Esophagus muscularis mucosa (tissue), 4 donors: ENCODE measurements at regions not wholly inside any gene's neighbourhood (a gene's known extent, or its start where the extent isn't known, plus 50 kb on each side); places are given as distances from the start of the nearest gene placed in this dataset.

Experiments
- DNase-seq: peaks from one replicate; pipeline ENCODE4 v3.0.0-alpha.2; 2017; ENCODE audit errors: extremely low spot score
- H3K27ac ChIP-seq, 4 donors: fragments of 200-600 bp; sonication (generic); replicated peaks in 1 of 4; 1 replicate in 3 of 4; 2 replicates in 1 of 4; pipeline ENCODE4 v1.5.1; 2016 to 2019; ENCODE audit warnings: mild to moderate bottlenecking in 1 of 4
- H3K27me3 ChIP-seq, 4 donors: fragments of 200-600 bp; sonication (generic); one replicate each; pipeline versions ENCODE4 v1.5.1 to v1.6.0; 2016 to 2019
- H3K36me3 ChIP-seq, 4 donors: fragments of 200-600 bp; sonication (generic); one replicate each; pipeline ENCODE4 v1.5.1; 2016 to 2019
- H3K4me1 ChIP-seq, 4 donors: fragments of 200-600 bp; sonication (generic); one replicate each; pipeline ENCODE4 v1.5.1; 2016 to 2019
- H3K4me3 ChIP-seq, 4 donors: fragments of 200-600 bp; sonication (generic); 1 replicate in 2 of 4; 2 replicates in 2 of 4; pipeline ENCODE4 v1.5.1; 2016 to 2019; ENCODE audit warnings: mild to moderate bottlenecking in 4 of 4, moderate library complexity in 1 of 4
- H3K9me3 ChIP-seq, 4 donors: fragments of 200-600 bp; sonication (generic); 1 replicate in 3 of 4; 2 replicates in 1 of 4; pipeline ENCODE4 v1.5.1; 2016 to 2019
- EP300 ChIP-seq: sonication (generic); formaldehyde crosslinking; IDR thresholded peaks from one replicate; pipeline ENCODE4 v1.6.1; 2017; ENCODE audit warnings: antibody characterized with exemption
- POLR2A ChIP-seq: fragments of 450-650 bp; IDR thresholded peaks from one replicate; pipeline ENCODE4 v1.6.1; 2017; ENCODE audit warnings: antibody characterized with exemption, moderate library complexity, mild to moderate bottlenecking, low read depth
- POLR2AphosphoS5 ChIP-seq, 2 donors: sonication (generic); formaldehyde crosslinking; IDR thresholded peaks; one replicate each; pipeline ENCODE4 v1.6.1; 2017; ENCODE audit warnings: antibody characterized with exemption in 2 of 2
- WGBS: methylation state at CpG from one replicate; pipeline ENCODE4 v1.1.5; 2018; 5-methylcytosine and 5-hydroxymethylcytosine counted together
- intact Hi-C: fragments of 100-400 bp; cut with DNase I; formaldehyde crosslinking; loops from one replicate; pipeline ENCODE4 v1.15.1; 2023
- TF ChIP-seq, protein P1 (sequence below), 3 experiments: fragments of 200-600 bp in 2 of 3; fragments of 450-650 bp in 1 of 3; sonication (generic) in 2 of 3; IDR thresholded peaks; one replicate each; pipeline ENCODE4 v1.5.1; 2017 to 2019; ENCODE audit warnings: antibody characterized with exemption in 3 of 3, mild to moderate bottlenecking in 2 of 3, moderate library complexity in 1 of 3

GRCh38 chr21:29228306-29228705 is 70.4 kb upstream of the BACH1 start:
- Histone ChIP-seq H3K9me3 (no peaks in the 10 kb centered on the region), H3K27ac (no peak overlapping the region), H3K4me1 (no peaks in the 10 kb centered on the region), H3K36me3 (no peaks in the 10 kb centered on the region), H3K4me3 (no peak overlapping the region), H3K27me3 (no peaks in the 10 kb centered on the region)
- DNase-seq, result no peak
- no peak for TF ChIP-seq POLR2A
- no peak for TF ChIP-seq EP300
- TF ChIP-seq, protein P1, sequence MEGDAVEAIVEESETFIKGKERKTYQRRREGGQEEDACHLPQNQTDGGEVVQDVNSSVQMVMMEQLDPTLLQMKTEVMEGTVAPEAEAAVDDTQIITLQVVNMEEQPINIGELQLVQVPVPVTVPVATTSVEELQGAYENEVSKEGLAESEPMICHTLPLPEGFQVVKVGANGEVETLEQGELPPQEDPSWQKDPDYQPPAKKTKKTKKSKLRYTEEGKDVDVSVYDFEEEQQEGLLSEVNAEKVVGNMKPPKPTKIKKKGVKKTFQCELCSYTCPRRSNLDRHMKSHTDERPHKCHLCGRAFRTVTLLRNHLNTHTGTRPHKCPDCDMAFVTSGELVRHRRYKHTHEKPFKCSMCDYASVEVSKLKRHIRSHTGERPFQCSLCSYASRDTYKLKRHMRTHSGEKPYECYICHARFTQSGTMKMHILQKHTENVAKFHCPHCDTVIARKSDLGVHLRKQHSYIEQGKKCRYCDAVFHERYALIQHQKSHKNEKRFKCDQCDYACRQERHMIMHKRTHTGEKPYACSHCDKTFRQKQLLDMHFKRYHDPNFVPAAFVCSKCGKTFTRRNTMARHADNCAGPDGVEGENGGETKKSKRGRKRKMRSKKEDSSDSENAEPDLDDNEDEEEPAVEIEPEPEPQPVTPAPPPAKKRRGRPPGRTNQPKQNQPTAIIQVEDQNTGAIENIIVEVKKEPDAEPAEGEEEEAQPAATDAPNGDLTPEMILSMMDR (IDR thresholded peaks at IDR 0.05), result no peak
- TF ChIP-seq POLR2AphosphoS5 (IDR thresholded peaks at IDR 0.05), result no peak
- WGBS, result 80% methylated on average over 2 of the region's 2 CpGs
- intact Hi-C loops, result no loop called here

GRCh38 chr21:29230551-29231261 is 68.0 kb upstream of the BACH1 start:
- Histone ChIP-seq H3K9me3 (no peaks in the 10 kb centered on the region), H3K36me3 (no peaks in the 10 kb centered on the region), H3K27me3 (no peaks in the 10 kb centered on the region), H3K4me1 (no peaks in the 10 kb centered on the region), H3K4me3 (no peak overlapping the region), H3K27ac (no peak overlapping the region)
- intact Hi-C loops, result no loop called here
- 79% methylated on average over 3 of the region's 3 CpGs for WGBS
- TF ChIP-seq POLR2AphosphoS5 (IDR thresholded peaks at IDR 0.05), result no peak
- no peak for TF ChIP-seq POLR2A
- TF ChIP-seq, protein P1 (IDR thresholded peaks at IDR 0.05), result no peak
- no peak for TF ChIP-seq EP300
- no peak for DNase-seq

DNA sequence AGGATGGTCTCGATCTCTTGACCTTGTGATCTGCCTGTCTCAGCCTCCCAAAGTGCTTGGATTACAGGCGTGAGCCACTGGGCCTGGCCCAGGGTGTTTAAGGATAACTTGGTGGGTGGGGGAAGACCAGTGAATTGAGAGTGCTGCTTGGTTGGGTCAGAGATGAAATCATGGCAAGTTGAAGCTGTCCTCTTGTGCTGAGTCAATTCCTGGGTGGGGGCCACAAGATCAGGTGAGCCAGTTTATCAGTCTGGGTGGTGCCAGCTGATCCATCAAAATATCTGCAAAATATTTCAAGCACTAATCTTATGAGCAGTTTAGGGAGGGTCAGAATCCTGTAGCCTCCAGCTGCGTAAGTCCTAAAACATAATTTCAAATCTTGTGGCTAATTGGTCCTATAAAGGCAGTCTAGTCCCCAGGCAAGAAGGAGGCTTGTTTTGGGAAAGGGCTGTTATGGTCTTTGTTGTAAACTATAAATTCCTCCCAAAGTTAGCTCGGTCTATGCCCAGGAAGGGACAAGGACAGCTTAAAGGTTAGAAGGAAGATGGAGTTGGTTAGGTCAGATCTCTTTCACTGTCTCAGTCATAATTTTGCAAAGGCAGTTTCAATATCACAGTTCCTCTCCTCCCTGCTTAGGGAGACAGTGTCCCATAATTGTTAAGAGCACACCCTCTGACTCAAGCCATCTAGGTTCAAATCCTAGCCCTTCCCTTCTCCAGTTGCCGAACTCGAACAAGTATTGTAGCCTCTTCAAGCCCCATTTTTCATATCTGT is 66.8 kb upstream of the BACH1 start:
- no peak for DNase-seq
- no peaks in the 10 kb centered on the region for H3K9me3 ChIP-seq
- intact Hi-C loops, result no loop called here

DNA sequence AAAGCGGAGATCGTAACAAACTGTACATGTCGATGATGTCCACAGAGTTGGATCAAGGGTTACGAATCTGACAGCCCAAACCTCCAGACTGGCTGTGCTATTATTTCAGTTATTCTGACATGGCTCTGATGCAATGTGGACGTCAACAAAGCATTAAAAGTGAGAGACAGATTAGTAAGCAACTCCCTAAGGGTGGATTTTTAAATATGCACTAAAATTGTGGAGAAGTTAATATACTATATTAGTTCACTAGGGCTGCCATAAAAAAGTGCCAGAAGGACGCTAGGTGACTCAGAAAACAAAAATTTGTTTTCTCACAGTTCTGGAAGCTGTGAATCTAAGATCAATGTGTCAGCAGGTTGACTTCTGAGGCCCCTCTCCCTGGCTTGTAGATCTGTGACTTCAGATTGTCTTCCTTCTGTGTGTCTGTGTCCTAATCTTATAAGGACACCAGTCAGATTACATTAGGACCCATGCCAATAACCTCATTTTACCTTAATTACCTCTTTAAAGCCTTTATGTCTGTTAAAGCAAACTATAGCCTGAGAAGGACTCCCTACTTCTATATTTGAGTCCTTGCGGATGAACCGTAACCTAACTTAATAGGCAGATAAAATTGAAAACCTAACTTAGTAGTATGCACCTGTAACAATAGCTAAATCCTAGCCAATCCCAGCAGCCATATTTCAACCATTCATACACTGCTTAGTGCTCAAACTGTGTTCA is 66.0 kb upstream of the BACH1 start:
- Histone ChIP-seq H3K36me3 (no peaks in the 10 kb centered on the region), H3K4me1 (peaks cover 6 to 16% (median 15%) of the 10 kb centered on the region in 4 donors), H3K4me3 (no peak overlapping the region), H3K27ac (no peak overlapping the region), H3K9me3 (no peaks in the 10 kb centered on the region), H3K27me3 (no peaks in the 10 kb centered on the region)
- whole genome bisulfite sequencing, result 84% methylated on average over 8 of the region's 8 CpGs
- DNase-seq, result no peak
- no peak for TF ChIP-seq POLR2AphosphoS5 (IDR thresholded peaks at IDR 0.05)
- TF ChIP-seq POLR2A, result no peak
- TF ChIP-seq EP300, result no peak
- TF ChIP-seq, protein P1 (IDR thresholded peaks at IDR 0.05), result no peak
- intact Hi-C loops, result no loop called here

More for the DNA sequence above, 66.8 kb upstream of the BACH1 start:
- no peak overlapping the region for H3K27ac ChIP-seq
- TF ChIP-seq, protein P1 (IDR thresholded peaks at IDR 0.05), result no peak
- TF ChIP-seq POLR2AphosphoS5 (IDR thresholded peaks at IDR 0.05) (no peak), POLR2A (no peak)
- H3K4me1 ChIP-seq, result peaks cover 0 to 9% (median 7%) of the 10 kb centered on the region in 4 donors
- no peak overlapping the region for H3K4me3 ChIP-seq
- H3K27me3 ChIP-seq, result no peaks in the 10 kb centered on the region
- no peaks in the 10 kb centered on the region for H3K36me3 ChIP-seq
- WGBS, result 89% methylated on average over 6 of the region's 6 CpGs
